ENCODE measurements at regions not wholly inside any gene's neighbourhood (a gene's known extent, or its start where the extent isn't known, plus 50 kb on each side); places are given as distances from the start of the nearest gene placed in this dataset.

- DNase-seq (no peak), ATAC-seq (replicated peaks in 1 of 4) (no peak)
- POLR2A ChIA-PET, result no interaction called here
- CTCF ChIA-PET, result interaction anchor here in 1 of 2 donors (0.5 kb wide), 1 partner anchor 761 kb away, joined by 3 read pairs; no protein-coding TSS in a partner anchor
- H3K27me3 ChIP-seq (replicated peaks in 1 of 2; ENCODE audit: control insufficient read depth in 2 of 2, extremely low read depth in 1 of 2, insufficient read depth in 2 of 2, low read length in 1 of 2), result no peaks in the 10 kb centered on the region
- no peaks in the 10 kb centered on the region for H3K36me3 ChIP-seq (ENCODE audit: control insufficient read depth in 2 of 2, extremely low read depth in 1 of 2, insufficient read depth in 1 of 2, low read length in 1 of 2)
- H3K4me3 Mint-ChIP-seq, result no peak overlapping the region
- H3K27me3 Mint-ChIP-seq, result peaks cover 5 to 8% of the 10 kb centered on the region in 2 donors
- H3K36me3 Mint-ChIP-seq, result no peaks in the 10 kb centered on the region
- H3K4me1 Mint-ChIP-seq, result no peaks in the 10 kb centered on the region
- no peaks in the 10 kb centered on the region for H3K4me1 ChIP-seq (ENCODE audit: control insufficient read depth in 1 of 2, extremely low read depth in 1 of 2, insufficient read depth in 2 of 2, low read length in 2 of 2)
- no peak overlapping the region for H3K4me3 ChIP-seq (ENCODE audit: control insufficient read depth in 1 of 2, extremely low read depth in 1 of 2, low read length in 1 of 2)
- H3K9me3 Mint-ChIP-seq, result peaks cover 0 to 6% (median 0%) of the 10 kb centered on the region in 3 donors
- H3K27ac Mint-ChIP-seq, result no peak overlapping the region
- no peak overlapping the region for H3K27ac ChIP-seq (ENCODE audit: low read length)
- H3K9me3 ChIP-seq, result no peaks in the 10 kb centered on the region
Observed at GRCh38 chr4:114343015-114343414, 255.6 kb upstream of the UGT8 start.

DNA sequence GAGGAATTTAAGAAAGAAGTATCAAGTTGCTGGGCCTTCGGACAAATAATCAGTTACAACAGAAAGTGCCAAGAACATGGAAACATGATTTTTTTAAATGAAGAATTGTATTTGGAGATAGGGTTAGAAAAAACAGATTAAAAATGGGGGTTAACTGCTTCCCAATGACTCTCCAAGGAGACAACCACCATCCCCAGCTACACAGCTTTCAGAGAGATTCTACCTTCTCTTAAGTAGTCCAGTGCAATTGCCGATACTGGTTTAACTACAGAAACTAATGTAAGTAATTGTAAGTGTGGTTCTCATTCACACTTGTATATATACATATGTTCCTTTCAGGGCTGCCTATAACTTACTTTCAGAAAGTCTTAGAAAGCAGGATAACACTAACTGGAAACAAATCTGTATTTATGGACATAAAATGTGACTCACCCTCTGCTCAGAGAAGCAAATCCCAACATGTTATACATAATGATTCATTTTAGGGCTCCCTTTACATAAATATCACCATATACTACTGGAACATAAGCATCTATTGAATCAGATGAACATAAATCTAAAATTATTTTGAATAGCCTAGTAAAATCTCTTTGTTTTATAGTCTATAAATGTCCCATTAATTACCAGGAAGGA is 248.9 kb upstream of the UGT8 start:
- Histone ChIP-seq H3K4me1 (ENCODE audit: control insufficient read depth in 1 of 2, extremely low read depth in 1 of 2, insufficient read depth in 2 of 2, low read length in 2 of 2) (no peaks in the 10 kb centered on the region), H3K4me3 (ENCODE audit: control insufficient read depth in 1 of 2, extremely low read depth in 1 of 2, low read length in 1 of 2) (no peak overlapping the region), H3K9me3 (no peaks in the 10 kb centered on the region), H3K27me3 (replicated peaks in 1 of 2; ENCODE audit: control insufficient read depth in 2 of 2, extremely low read depth in 1 of 2, insufficient read depth in 2 of 2, low read length in 1 of 2) (no peaks in the 10 kb centered on the region), H3K36me3 (ENCODE audit: control insufficient read depth in 2 of 2, extremely low read depth in 1 of 2, insufficient read depth in 1 of 2, low read length in 1 of 2) (no peaks in the 10 kb centered on the region), H3K27ac (ENCODE audit: low read length) (no peak overlapping the region)
- Mint-ChIP-seq H3K9me3 (peaks cover 0 to 3% (median 0%) of the 10 kb centered on the region in 3 donors), H3K4me3 (no peak overlapping the region), H3K36me3 (no peaks in the 10 kb centered on the region), H3K4me1 (no peaks in the 10 kb centered on the region), H3K27ac (no peak overlapping the region), H3K27me3 (peaks cover under 1 to 2% of the 10 kb centered on the region in 2 donors)
- ChIA-PET POLR2A (no interaction called here), CTCF (no interaction called here)
- DNase-seq (no peak), ATAC-seq (replicated peaks in 1 of 4) (no peak)
- no CpG with 5 or more reads among the region's 2 CpGs for WGBS (ENCODE audit: insufficient coverage)

DNA sequence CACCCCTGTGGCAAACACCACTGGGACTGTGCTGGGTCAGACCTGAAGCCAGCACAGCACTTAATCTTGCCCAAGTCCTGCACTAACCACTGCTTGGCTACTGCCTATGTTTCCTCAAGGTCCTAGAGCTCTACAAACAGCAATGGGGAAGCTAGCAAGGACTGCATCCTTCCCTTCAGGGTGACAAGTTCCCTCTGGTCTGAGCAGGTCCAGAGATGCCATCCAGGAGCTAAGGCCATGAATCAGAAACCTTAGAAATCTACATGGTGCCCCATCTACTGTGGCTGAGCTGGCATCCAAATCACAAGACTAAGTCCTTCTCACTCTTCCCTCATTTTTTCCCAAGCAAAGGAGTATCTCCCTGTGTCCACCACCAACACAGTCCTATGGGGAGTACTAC is 239.7 kb upstream of the UGT8 start:
- ATAC-seq (replicated peaks in 1 of 4) (peak in 1 of 4 experiments; percentile 23), DNase-seq (no peak)
- Mint-ChIP-seq H3K27ac (no peak overlapping the region), H3K27me3 (peaks cover 0 to 20% of the 10 kb centered on the region in 2 donors), H3K4me1 (peaks cover 0 to 8% (median 3%) of the 10 kb centered on the region in 3 donors), H3K9me3 (no peaks in the 10 kb centered on the region), H3K4me3 (no peak overlapping the region), H3K36me3 (no peaks in the 10 kb centered on the region)
- H3K4me1 ChIP-seq (ENCODE audit: control insufficient read depth in 1 of 2, extremely low read depth in 1 of 2, insufficient read depth in 2 of 2, low read length in 2 of 2), result no peaks in the 10 kb centered on the region
- H3K9me3 ChIP-seq, result no peaks in the 10 kb centered on the region
- no peaks in the 10 kb centered on the region for H3K36me3 ChIP-seq (ENCODE audit: control insufficient read depth in 2 of 2, extremely low read depth in 1 of 2, insufficient read depth in 1 of 2, low read length in 1 of 2)
- H3K27ac ChIP-seq (ENCODE audit: low read length), result no peak overlapping the region
- ChIA-PET CTCF (no interaction called here), POLR2A (no interaction called here)
- no peak overlapping the region for H3K4me3 ChIP-seq (ENCODE audit: control insufficient read depth in 1 of 2, extremely low read depth in 1 of 2, low read length in 1 of 2)
- H3K27me3 ChIP-seq (replicated peaks in 1 of 2; ENCODE audit: control insufficient read depth in 2 of 2, extremely low read depth in 1 of 2, insufficient read depth in 2 of 2, low read length in 1 of 2), result no peaks in the 10 kb centered on the region

GRCh38 chr4:114361249-114361648 is 237.4 kb upstream of the UGT8 start:
- Mint-ChIP-seq H3K4me3 (no peak overlapping the region), H3K36me3 (no peaks in the 10 kb centered on the region), H3K4me1 (peaks cover 0 to 8% (median 3%) of the 10 kb centered on the region in 3 donors), H3K27ac (no peak overlapping the region), H3K27me3 (peaks cover 0 to 17% of the 10 kb centered on the region in 2 donors), H3K9me3 (no peaks in the 10 kb centered on the region)
- WGBS (ENCODE audit: insufficient coverage), result 0% methylated on average over 1 of the region's 3 CpGs
- DNase-seq (no peak), ATAC-seq (replicated peaks in 1 of 4) (no peak)
- POLR2A ChIA-PET, result no interaction called here
- CTCF ChIA-PET, result no interaction called here
- no peaks in the 10 kb centered on the region for H3K9me3 ChIP-seq
- no peaks in the 10 kb centered on the region for H3K4me1 ChIP-seq (ENCODE audit: control insufficient read depth in 1 of 2, extremely low read depth in 1 of 2, insufficient read depth in 2 of 2, low read length in 2 of 2)
- no peak overlapping the region for H3K27ac ChIP-seq (ENCODE audit: low read length)
- H3K4me3 ChIP-seq (ENCODE audit: control insufficient read depth in 1 of 2, extremely low read depth in 1 of 2, low read length in 1 of 2), result no peak overlapping the region
- no peaks in the 10 kb centered on the region for H3K36me3 ChIP-seq (ENCODE audit: control insufficient read depth in 2 of 2, extremely low read depth in 1 of 2, insufficient read depth in 1 of 2, low read length in 1 of 2)
- H3K27me3 ChIP-seq (replicated peaks in 1 of 2; ENCODE audit: control insufficient read depth in 2 of 2, extremely low read depth in 1 of 2, insufficient read depth in 2 of 2, low read length in 1 of 2), result no peaks in the 10 kb centered on the region

DNA sequence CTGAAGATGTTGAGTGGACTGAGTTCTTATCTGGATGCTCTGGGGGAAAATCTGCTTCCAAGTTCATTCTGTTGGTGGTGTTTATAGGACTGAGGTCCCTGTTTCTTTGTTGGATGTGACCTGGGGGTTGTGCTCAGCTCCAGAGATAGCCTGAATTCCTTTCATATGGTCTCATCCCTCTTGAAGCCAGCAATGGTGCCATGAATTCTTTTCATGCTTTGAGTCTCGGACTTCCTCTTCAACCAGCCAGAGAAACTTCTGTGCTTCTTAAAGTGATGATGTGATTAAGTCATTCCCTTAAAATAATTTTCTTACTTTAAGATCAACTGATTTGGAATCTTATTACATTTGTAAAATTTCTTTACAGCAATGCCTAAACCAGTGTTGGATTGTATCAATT is 233.8 kb upstream of the UGT8 start:
- no CpG with 5 or more reads among the region's 1 CpG for WGBS (ENCODE audit: insufficient coverage)
- Histone ChIP-seq H3K27ac (ENCODE audit: low read length) (no peak overlapping the region), H3K36me3 (ENCODE audit: control insufficient read depth in 2 of 2, extremely low read depth in 1 of 2, insufficient read depth in 1 of 2, low read length in 1 of 2) (no peaks in the 10 kb centered on the region), H3K4me1 (ENCODE audit: control insufficient read depth in 1 of 2, extremely low read depth in 1 of 2, insufficient read depth in 2 of 2, low read length in 2 of 2) (no peaks in the 10 kb centered on the region), H3K27me3 (replicated peaks in 1 of 2; ENCODE audit: control insufficient read depth in 2 of 2, extremely low read depth in 1 of 2, insufficient read depth in 2 of 2, low read length in 1 of 2) (no peaks in the 10 kb centered on the region), H3K4me3 (ENCODE audit: control insufficient read depth in 1 of 2, extremely low read depth in 1 of 2, low read length in 1 of 2) (no peak overlapping the region), H3K9me3 (no peaks in the 10 kb centered on the region)
- DNase-seq, result no peak
- peaks cover 2 to 8% of the 10 kb centered on the region in 2 donors for H3K27me3 Mint-ChIP-seq
- CTCF ChIA-PET, result no interaction called here
- H3K4me1 Mint-ChIP-seq, result no peaks in the 10 kb centered on the region
- POLR2A ChIA-PET, result no interaction called here
- no peak overlapping the region for H3K27ac Mint-ChIP-seq
- no peaks in the 10 kb centered on the region for H3K9me3 Mint-ChIP-seq
- no peak overlapping the region for H3K4me3 Mint-ChIP-seq
- no peaks in the 10 kb centered on the region for H3K36me3 Mint-ChIP-seq
- ATAC-seq (replicated peaks in 1 of 4), result no peak

DNA sequence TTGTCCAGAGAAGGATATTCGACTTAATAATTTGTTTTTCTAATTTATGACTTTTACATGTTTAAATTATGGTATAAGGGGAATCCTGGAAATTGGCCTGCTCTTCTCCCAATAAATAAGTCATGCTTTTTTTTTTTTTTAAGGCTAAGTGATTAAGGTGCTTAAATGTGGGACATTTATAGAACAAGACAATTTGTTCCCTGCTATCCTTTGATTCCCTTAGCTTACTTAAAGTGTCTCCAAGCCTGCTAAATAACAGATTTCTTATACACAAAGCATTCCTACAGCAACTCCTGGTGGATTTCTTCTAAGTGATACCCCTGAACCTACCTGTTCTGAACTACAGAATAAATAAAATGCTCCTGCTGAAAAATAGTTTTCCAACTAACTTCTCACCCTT is 233.0 kb upstream of the UGT8 start:
- POLR2A ChIA-PET, result interaction anchor here in 1 of 2 donors (0.5 kb wide), 1 partner anchor 262 kb away, joined by 5 read pairs; no protein-coding TSS in a partner anchor
- Mint-ChIP-seq H3K27ac (no peak overlapping the region), H3K36me3 (no peaks in the 10 kb centered on the region), H3K4me3 (no peak overlapping the region), H3K27me3 (peaks cover 2 to 7% of the 10 kb centered on the region in 2 donors), H3K4me1 (no peaks in the 10 kb centered on the region), H3K9me3 (no peaks in the 10 kb centered on the region)
- Histone ChIP-seq H3K9me3 (no peaks in the 10 kb centered on the region), H3K4me3 (ENCODE audit: control insufficient read depth in 1 of 2, extremely low read depth in 1 of 2, low read length in 1 of 2) (no peak overlapping the region), H3K4me1 (ENCODE audit: control insufficient read depth in 1 of 2, extremely low read depth in 1 of 2, insufficient read depth in 2 of 2, low read length in 2 of 2) (no peaks in the 10 kb centered on the region), H3K27me3 (replicated peaks in 1 of 2; ENCODE audit: control insufficient read depth in 2 of 2, extremely low read depth in 1 of 2, insufficient read depth in 2 of 2, low read length in 1 of 2) (no peaks in the 10 kb centered on the region), H3K27ac (ENCODE audit: low read length) (no peak overlapping the region), H3K36me3 (ENCODE audit: control insufficient read depth in 2 of 2, extremely low read depth in 1 of 2, insufficient read depth in 1 of 2, low read length in 1 of 2) (no peaks in the 10 kb centered on the region)
- no peak for ATAC-seq (replicated peaks in 1 of 4)
- CTCF ChIA-PET, result interaction anchor here in 1 of 2 donors (0.7 kb wide), 1 partner anchor 865 kb away, joined by 3 read pairs; no protein-coding TSS in a partner anchor
- DNase-seq, result no peak
- no CpG with 5 or more reads among the region's 1 CpG for WGBS (ENCODE audit: insufficient coverage)

GRCh38 chr4:114366368-114366767 is 232.2 kb upstream of the UGT8 start:
- Mint-ChIP-seq H3K27ac (no peak overlapping the region), H3K4me3 (no peak overlapping the region), H3K36me3 (no peaks in the 10 kb centered on the region), H3K9me3 (no peaks in the 10 kb centered on the region), H3K27me3 (peaks cover 2 to 7% of the 10 kb centered on the region in 2 donors), H3K4me1 (no peaks in the 10 kb centered on the region)
- CTCF ChIA-PET, result no interaction called here
- WGBS (ENCODE audit: insufficient coverage), result 100% methylated on average over 1 of the region's 2 CpGs
- ATAC-seq (replicated peaks in 1 of 4) (no peak), DNase-seq (no peak)
- Histone ChIP-seq H3K4me3 (ENCODE audit: control insufficient read depth in 1 of 2, extremely low read depth in 1 of 2, low read length in 1 of 2) (no peak overlapping the region), H3K36me3 (ENCODE audit: control insufficient read depth in 2 of 2, extremely low read depth in 1 of 2, insufficient read depth in 1 of 2, low read length in 1 of 2) (no peaks in the 10 kb centered on the region), H3K4me1 (ENCODE audit: control insufficient read depth in 1 of 2, extremely low read depth in 1 of 2, insufficient read depth in 2 of 2, low read length in 2 of 2) (no peaks in the 10 kb centered on the region), H3K9me3 (no peaks in the 10 kb centered on the region), H3K27me3 (replicated peaks in 1 of 2; ENCODE audit: control insufficient read depth in 2 of 2, extremely low read depth in 1 of 2, insufficient read depth in 2 of 2, low read length in 1 of 2) (no peaks in the 10 kb centered on the region), H3K27ac (ENCODE audit: low read length) (no peak overlapping the region)
- POLR2A ChIA-PET, result no interaction called here

Data from T-cell (primary cell).